SK-N-DZ (cell line): ENCODE measurements at regions not wholly inside any gene's neighbourhood (a gene's known extent, or its start where the extent isn't known, plus 50 kb on each side); places are given as distances from the start of the nearest gene placed in this dataset.
"Not testable (repeated sequence)": the region's sequence is repeated elsewhere in the genome, so short reads cannot be mapped to it uniquely, and the experiment has no call there.

ENCODE experiments used
- DNase-seq: peaks from one replicate; pipeline ENCODE4 v3.0.0-alpha.2; 2015; ENCODE audit warnings: low spot score

DNA sequence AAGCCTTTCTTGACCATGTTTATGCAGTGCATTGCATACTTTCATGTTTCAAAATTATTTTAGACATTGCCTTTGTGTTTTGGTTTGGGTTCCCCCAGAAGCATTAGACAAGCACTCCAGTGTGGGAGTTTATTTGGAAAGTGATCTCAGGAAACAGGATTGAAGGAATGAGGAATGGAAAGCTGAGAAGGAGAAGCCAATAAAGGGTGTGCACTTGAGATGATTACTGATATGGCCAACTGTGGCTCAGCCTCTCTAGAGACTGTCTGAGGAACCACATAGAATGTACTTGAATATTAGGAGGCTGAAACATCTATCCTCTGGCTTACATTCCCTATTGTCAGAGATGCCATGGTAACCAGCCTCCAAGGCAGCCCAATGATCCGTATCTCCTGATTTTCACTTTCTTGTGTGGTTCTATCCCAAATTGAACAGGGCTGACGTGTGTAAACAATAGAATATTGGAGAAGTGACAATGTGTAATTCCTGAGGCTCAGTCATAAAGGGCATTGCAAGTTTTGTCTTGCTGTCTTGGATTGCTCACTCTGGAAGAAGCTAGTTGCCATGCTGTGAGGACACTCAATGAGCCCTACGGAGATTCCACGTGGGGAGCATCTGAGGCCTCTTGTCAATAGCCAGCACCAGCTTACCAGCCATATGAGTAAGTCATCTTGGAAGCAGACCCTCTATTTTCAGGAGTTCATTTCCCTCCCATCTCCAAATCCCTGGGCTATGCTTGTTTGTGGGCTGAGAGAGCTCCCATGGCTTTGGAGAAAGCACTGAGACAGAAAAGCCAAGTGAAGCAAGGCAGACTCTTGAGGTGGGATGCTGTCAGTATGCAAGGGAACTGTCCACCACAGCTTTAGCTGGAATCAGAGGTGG is 84.7 kb downstream of the SCN11A start:
- DNase-seq = no peak

DNA sequence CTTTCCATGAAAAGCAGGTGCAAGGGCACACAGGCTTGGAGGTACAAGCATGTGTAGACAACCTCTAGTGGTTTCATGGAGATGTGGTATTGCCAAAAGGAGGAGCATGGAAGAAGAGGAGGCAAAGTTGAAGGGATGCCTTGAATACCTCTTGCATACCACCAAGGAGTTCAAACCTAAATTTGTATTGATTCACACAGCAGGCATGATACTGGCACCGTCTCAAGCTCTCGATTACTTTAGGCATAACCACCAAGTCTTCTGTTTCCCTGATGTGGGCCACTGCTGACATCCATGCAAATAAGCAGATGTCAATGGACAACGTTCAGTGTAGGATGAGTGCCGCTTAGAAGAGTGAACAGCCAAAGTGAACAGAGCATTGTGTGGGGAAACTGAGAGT is 87.1 kb downstream of the SCN11A start:
- no peak for DNase-seq

DNA sequence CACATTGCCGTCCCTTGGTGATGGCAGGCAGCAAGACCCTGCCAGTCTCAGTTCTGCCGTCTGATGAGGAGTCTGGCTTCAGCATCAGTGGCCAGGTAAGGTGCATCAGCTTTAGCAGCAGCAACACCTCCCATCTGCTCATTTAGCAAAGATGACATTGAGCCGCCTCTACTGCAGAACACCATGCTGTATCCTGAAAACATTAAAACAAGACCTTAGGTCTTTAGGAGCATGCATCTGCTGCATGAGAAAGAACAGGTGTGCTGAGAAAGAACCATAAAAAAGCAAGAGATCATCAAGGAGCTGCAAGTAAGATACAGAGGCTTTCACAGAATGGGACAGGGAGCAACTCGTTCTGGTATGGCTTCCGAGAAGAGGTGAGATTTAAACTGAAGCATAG is 87.5 kb downstream of the SCN11A start:
- DNase-seq = no peak

DNA sequence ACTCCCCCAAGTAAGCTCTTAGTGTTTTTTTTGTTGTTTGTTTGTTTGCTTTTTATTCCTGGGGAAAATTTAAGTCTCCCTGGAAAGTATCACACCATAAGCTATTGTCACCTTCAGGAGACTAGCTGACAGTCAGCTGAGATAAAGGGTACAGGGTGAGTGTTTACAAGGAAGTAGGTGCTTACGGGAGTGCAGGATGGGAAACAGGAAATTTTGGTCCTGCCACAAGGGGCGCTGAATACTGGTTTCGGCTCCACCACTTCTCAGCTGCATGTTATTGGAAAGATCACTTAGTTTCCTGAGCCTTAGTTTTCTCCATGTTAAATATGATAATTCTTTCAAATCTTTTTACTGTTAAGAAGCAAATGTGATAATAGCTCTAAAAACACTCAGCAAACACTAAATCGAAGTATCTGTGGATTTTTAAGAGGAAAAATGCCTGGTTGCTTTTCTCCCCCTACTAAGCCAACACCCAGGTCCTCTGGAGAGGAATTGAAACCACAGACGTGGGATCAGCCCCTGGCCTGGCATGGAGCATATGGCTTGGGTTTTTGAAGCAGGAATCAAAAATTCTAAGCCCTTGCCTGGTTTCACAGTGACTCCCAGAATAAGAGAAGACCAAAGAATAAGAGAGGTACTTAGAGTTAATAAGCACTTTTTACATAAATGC is 90.7 kb downstream of the SCN11A start:
- peak; percentile 55 for DNase-seq

DNA sequence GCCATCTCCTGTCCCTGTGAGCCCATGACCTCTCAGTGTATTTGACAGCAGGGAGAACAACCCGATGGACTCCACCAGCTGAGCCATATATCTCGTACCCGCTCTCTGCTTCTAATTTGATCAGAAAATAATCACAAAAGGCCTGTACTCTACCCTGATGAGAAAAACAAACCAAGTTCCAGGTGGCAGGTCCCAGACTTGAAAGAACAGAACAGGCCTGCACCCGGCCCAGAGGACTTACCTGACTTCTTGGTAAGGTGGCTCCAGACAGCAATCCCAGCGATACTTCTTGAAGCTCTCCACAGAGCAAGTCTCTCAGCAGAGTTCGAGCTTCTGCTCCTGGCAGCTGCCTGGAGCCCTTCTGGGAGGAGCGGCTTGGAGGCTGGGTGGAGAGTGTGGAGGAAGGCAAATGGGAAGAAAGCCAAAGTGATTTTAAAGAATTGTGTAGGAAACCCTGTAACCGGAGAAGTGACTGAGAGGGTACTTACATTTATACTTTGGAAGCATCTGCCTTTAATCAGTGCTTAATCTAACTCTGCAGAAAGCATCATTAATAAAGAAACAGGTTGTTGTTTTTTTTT is 91.6 kb downstream of the SCN11A start:
- peak; percentile 12 for DNase-seq

DNA sequence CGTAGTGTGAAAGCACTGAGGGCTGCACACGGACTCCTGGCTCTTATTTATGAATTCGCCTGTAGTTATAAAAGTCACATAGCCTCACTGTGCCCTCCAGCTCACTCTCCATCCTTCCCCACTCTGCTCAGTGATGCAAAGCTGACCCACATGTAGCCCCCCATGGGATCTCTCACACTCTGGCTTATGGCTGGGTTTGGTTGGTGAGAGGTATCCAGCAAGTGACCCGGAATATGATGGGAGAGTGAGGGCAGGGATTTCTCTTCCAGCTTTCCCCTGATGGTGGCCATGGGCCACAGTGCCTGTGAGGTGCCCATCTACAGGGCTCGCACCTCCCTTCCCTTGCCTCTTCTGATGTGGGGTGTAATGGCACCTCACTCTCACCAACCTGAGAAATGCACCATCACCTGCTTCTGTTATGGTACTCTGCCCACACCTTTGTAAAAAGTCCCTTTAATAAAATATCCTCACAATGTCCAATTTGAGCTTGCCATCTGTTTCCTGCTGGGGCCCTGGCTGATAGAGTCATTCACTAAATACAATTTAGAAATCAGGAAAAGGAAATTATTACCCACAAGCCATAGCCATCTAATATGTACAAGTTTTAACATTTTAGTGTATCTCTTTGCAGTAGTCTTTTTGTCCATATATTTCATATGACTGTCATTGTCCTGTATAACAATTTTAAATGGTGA is 93.6 kb downstream of the SCN11A start:
- no peak for DNase-seq

DNA sequence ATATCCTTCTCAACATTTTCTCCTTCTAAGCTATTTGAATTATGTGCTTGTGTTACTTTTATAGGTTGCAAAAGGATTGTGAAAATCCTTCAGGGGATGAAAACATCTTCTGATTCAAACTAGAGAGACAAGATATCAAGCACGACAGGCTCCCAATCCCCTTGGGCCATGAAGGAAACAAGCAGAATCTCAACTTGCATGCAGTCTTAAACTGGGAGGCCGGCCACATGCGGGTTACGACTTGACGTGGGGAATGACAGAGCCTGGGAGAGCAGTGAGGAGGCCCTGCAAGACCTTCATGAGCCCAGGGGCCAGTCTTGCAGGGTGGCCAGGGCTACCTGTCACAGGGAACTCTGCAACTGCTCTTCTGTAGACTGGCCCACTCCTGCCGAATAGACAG is 94.4 kb downstream of the SCN11A start:
- no peak for DNase-seq

DNA sequence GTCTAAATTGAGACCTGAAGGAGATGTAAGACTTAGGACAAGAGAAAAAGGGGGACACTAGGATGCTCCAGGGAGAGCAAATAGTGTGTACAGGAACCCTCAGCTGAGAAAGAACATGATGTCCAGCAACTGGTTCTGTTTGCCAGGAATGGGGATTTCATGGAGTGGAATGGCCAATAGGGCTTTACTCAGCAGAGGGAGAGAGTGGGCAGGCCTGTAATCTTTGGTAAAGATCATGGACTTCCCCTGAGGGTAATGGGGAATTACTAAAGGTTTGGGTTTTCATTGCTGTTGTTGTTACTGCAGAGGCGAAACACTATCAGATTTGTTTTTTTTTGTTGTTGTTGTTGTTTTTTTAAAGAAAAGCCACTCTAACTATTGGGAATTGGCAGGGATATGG is 99.0 kb downstream of the SCN11A start:
- DNase-seq = no peak

DNA sequence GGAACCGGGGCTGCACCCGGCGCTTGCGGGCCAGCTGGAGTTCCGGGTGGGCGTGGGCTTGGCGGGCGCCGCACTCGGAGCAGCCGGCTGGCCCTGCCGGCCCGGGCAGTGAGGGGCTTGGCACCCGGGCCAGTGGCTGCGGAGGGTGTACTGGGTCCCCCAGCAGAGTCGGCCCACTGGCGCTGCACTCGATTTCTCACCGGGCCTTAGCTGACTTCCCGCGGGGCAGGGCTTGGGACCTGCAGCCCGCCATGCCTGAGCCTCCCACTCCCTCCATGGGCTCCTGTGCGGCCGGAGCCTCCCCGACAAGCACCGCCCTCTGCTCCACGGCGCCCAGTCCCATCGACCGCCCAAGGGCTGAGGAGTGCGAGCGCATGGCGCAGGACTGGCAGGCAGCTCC is 100.6 kb downstream of the SCN11A start:
- not testable (repeated sequence) for DNase-seq

DNA sequence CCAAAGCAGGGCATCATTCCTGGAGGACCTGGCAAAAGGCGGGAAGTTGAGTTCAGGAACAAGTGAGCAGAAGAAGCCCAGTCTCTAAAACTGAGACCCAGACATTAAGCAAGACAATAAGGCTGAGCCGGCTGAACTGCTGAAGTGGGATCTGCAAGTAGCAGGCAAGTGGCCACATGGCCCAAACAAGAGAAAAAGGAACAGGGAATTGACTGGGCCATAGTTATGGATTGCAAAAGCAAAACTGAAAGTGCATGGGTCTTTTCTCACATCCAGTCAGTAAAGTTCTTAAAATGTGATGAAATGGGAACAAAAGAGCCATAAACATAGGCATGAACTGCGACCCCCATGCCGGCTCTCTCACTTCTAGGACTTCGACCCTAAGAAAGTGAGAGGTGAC is 101.2 kb downstream of the SCN11A start:
- DNase-seq = no peak

DNA sequence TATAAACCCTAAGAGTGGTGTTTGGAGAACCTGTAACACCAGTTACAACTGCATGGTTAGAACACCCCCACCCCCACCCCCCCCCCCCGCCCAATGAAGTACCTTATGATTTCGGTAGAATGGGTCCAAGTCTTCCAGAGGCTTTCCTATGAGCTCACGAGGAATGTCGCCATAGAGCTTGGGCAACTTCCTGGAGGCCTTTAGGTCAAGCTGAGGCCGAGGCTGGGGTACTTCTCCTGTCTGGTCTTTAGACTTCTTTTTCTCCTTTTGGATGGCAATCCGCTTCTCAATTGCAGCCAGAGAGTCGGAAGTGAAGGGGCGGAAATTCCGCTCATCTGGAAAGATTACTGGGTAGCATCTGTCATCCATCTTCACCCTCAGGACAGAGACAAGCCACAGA is 101.8 kb downstream of the SCN11A start:
- no peak for DNase-seq

DNA sequence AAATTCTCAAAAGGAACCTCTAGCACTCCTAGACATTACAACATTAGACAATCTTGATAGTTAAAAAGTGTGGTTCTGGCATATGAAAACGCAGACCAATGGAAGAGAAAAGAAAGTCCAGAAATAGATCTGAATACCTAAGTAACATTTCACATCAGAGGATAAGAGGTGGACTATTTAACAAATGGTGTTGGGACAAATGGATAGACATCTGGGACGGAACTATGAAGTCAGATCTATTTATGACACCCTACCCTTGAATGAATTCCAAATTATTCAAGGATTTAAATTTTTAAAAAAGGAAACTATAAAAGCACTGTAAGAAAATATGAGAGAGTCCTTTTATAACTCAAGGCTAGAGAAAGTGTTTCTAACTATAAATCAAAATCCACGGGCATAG is 111.3 kb downstream of the SCN11A start:
- DNase-seq = no peak

DNA sequence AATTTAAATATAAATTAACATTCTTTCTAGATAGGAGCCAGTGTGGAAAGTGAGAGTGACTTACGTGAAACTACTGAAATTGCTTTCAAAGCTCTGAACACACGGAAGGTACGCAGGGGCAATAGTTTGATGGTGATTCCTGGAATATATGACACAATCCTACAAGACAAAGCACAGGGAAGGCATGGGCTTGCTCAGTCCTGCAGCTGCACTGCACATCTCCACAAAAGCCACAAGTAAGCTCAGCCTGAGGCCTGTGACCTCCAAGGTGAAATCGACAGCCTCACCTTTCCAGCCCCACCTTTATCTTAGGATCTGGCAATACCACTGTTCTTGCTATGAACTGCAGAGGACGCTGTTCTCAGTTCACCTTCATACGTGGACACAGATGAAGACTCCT is 109.3 kb upstream of the SCN10A start:
- DNase-seq = no peak

DNA sequence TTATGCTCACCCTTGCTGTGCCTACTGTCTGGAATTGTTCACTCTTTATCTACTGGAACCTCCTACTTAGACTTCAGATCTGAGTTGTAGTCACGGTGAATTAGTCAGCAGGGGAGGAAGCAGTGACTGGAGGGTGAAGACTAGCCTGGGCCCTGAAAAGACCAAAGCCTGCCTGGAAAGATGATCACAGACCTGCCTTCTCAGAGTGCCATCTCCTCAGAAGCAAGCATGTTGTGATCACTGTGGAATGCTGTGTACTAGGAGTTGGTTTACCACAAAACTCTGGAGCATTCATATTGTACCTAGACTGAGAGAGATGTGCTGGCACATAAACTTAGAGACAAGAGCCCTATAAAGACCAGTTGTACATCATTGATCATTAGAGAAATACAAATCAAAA is 100.7 kb upstream of the SCN10A start:
- DNase-seq = no peak

DNA sequence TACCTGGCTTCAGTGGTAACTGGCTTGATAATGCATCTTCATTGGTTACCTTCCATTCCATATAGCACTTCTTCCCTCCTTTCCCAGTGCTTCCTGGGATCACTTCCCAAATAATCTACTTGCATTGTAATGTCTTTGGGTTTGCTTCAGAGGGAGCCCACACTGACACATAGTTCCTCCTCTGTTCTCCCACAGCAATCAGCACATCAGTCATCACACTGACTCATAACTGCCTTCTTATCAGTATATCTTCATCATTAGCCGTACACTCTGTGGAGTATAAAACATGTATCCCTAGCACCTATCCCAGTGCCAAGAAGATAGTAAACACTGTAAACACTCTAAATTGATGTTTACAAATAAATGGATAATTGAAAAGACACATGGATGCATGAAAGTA is 91.4 kb upstream of the SCN10A start:
- no peak for DNase-seq

DNA sequence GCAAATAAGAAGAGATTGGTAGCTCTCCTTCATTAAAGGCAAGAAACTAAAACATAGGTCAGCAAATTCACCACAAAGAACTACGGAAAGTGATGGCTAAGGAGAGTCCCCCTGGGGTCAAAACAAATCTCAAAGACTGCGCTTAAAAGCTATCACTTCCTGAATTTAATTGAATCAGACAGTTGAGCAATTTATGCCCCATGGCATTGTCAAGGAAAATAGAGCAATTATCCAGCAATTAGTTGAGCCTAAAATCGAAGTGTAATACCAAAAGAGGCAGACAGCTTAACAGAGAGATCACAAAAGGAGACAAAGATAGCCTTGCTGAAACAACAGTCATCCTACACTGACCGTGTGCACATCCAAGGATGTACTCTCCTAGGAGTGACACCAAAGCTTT is 74.4 kb upstream of the SCN10A start:
- no peak for DNase-seq

DNA sequence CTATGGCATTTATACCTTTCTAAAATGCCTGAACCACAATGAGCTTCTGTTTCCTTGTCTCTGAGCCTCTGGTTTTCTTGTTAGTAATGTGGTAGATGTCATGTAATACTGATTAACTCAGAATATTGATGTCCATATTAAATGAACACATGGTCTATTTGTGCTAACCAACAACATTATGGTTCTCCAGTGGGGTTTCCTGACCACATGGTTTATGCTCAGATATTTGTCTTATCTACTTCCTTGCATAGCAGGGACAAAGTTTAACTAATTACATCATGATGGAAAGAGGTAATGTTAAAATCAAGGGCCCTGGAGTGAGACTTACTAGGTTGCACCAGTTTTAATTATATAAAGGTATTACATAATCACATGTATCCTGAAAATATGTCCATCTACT is 62.6 kb upstream of the SCN10A start:
- no peak for DNase-seq
